HFF-Myc (cell line): ENCODE measurements at regions not wholly inside any gene's neighbourhood (a gene's known extent, or its start where the extent isn't known, plus 50 kb on each side); places are given as distances from the start of the nearest gene placed in this dataset.

Experiments used
- DNase-seq: peaks from one replicate; pipeline ENCODE4 v3.0.0-alpha.2; 2011; ENCODE audit warnings: low read depth; ENCODE audit errors: extremely low read depth
- H3K4me3 ChIP-seq: replicated peaks from 2 replicates; pipeline ENCODE4 v1.5.1; 2011; ENCODE audit warnings: low read depth, mild to moderate bottlenecking, control low read depth, low read length
- TF ChIP-seq, protein P1 (sequence below): IDR thresholded peaks from 2 replicates; pipeline ENCODE4 v1.5.1; 2012; ENCODE audit warnings: mild to moderate bottlenecking, low read depth, low read length, control low read depth; ENCODE audit errors: missing control alignments

DNA sequence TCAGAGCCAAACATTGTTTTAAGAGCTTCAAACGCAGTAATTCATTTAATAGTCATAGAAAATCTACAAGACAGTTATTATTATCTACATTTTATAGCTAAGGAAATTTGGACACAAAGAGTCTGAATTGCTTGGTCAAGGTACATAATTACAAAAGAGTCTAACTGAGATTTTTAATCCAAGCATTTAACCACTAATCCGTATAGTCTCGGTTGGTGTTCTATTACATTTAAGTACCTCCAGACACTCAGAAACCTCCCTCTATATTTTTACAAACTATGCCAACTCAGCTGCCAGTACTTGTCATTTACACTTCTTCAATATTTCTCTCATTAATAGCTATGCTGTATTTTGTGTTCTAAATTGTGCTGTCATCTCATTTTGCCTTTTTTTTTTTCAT is 240.2 kb upstream of the PLSCR5 start:
- DNase-seq = no peak
- TF ChIP-seq, protein P1, sequence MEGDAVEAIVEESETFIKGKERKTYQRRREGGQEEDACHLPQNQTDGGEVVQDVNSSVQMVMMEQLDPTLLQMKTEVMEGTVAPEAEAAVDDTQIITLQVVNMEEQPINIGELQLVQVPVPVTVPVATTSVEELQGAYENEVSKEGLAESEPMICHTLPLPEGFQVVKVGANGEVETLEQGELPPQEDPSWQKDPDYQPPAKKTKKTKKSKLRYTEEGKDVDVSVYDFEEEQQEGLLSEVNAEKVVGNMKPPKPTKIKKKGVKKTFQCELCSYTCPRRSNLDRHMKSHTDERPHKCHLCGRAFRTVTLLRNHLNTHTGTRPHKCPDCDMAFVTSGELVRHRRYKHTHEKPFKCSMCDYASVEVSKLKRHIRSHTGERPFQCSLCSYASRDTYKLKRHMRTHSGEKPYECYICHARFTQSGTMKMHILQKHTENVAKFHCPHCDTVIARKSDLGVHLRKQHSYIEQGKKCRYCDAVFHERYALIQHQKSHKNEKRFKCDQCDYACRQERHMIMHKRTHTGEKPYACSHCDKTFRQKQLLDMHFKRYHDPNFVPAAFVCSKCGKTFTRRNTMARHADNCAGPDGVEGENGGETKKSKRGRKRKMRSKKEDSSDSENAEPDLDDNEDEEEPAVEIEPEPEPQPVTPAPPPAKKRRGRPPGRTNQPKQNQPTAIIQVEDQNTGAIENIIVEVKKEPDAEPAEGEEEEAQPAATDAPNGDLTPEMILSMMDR = no peak
- no peak overlapping the region for H3K4me3 ChIP-seq

DNA sequence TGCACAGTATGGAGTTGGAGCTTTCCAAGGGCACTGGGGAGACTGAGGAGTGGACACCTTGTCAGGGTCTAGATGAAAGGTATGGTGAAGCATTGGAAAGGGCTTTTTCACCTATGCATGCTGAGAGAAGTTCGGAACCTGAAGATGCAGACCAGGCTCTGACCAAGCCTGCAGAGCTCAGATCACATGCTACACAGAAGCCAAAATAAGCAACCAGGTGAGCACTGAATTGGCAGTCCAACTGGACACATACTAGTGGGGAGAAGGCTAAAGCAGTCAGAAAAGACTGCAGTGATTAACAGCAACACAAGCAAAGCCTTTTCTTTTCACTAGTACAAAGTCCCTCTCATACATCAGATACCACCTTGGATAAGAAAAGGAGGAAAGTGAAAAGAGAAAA is 238.3 kb upstream of the PLSCR5 start:
- no peak overlapping the region for H3K4me3 ChIP-seq
- TF ChIP-seq, protein P1 = no peak
- no peak for DNase-seq

DNA sequence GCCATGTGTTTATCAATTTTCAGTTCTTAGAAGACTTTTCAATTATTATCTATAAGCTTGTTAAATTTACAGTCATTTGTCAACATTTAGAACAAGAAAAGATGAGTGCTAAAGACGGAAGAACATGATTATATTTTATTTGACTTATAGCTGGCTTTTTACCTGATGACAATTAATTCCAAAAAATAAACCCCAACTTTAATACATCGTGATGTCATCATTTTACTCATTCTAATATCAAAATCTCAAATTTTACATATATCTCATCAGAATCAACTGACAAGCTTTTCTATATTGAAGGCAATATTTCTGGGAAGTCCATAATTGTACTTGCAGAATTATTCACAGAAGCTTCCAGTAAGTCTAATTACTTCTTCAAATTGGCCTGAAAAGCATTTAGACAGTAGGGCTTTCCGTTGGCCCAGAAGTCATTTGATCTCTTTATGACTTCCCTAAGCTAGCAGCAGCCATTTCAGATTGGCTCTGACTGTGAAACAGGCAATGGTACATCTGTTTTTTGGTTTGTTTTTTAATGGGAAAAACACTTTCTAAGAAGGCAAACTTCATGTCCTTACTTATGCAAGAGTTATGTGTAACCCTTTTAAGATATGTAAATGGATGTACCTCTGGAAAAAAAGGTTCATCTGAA is 234.7 kb upstream of the PLSCR5 start:
- DNase-seq = no peak
- H3K4me3 ChIP-seq = no peak overlapping the region
- TF ChIP-seq, protein P1 = no peak

DNA sequence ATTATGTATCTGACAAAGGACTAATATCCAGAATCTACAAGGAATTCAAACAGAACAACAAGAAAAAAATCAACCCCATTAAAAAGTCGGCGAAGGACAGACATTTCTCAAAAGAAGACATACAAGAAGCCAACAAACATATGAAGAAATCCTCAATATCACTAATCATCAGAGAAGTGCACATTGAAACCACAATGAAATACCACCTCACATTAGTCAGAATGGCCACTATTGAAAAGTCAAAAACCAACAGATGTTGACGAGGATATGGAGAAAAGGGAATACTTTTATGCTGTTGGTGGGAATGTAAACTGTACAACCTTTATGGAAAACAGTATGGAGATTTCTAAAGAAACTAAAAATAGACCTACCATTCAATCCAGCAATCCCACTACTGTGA is 233.1 kb upstream of the PLSCR5 start:
- no peak for DNase-seq
- no peak overlapping the region for H3K4me3 ChIP-seq
- TF ChIP-seq, protein P1 = no peak

DNA sequence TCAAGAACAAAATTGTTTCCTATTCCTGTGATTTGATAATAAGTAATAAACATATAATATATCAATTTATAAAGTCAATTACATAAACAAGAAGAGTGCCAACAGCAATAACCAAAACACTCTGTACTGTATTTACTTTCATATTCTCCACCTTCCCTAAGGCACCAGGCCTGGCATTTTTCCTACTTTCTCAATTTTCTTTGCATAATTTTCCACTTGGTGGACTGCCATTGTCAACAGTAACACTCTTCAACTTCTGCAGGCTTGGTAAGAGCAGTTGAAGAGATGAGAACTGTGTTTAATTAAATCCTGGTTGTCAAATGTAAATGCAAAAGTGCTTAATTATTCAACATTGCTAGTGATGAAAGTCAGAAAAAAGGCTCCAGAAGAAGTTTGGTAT is 229.8 kb upstream of the PLSCR5 start:
- DNase-seq = no peak
- H3K4me3 ChIP-seq = no peak overlapping the region
- TF ChIP-seq, protein P1 = no peak

DNA sequence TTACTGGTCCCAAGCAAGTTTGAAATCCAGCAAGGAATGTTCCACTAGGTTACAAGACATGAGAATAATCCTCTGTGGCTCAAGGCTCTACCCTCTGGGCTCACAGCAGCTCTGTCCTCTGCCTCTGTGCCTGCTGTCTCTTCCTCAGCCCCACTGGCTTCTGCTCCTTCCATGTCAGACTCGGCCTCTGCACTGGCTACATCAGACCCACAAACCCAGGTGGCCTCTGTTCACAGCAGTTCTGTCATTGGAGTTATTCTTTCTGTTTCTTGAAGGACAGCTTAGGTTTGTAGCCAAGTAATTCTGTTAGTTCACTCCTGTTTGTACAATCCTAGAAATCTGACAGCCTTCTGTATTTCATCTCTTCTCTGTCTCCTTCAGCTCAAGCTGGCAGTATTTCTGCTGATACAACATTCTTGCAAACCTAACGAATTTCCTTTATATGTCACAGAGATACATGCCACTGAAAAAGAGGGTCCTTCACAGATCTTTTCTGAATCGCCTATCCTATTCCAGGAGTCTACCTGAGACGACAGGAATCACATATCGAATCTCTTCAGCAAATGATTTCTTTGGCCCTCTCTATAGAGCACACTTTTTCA is 227.8 kb upstream of the PLSCR5 start:
- DNase-seq = no peak
- H3K4me3 ChIP-seq = no peak overlapping the region
- TF ChIP-seq, protein P1 = no peak
